NCI-H1436 treated with DMSO at 0.1 percent for 48 hours (cell line): ENCODE measurements at regions not wholly inside any gene's neighbourhood (a gene's known extent, or its start where the extent isn't known, plus 50 kb on each side); places are given as distances from the start of the nearest gene placed in this dataset.
"Not testable (repeated sequence)": the region's sequence is repeated elsewhere in the genome, so short reads cannot be mapped to it uniquely, and the experiment has no call there.

Experiments used
- DNase-seq: peaks from one replicate; lab custom pipeline; 2025; lab: John Stamatoyannopoulos, UW

- DNase-seq, result peak; percentile 67
Measured at GRCh38 chr10:78458983-78459638, 425.4 kb downstream of the RPS24 start.

GRCh38 chr10:78459639-78460037, 426.0 kb downstream of the RPS24 start:
- no peak for DNase-seq

- DNase-seq, result no peak
Measured at GRCh38 chr10:78460204-78460603, 426.5 kb downstream of the RPS24 start.

GRCh38 chr10:78461333-78461732, 427.7 kb downstream of the RPS24 start:
- no peak for DNase-seq

GRCh38 chr10:78462176-78462575, 428.5 kb downstream of the RPS24 start:
- DNase-seq, result no peak

- DNase-seq, result no peak
Measured at GRCh38 chr10:78462726-78463228, 429.1 kb downstream of the RPS24 start.

- DNase-seq, result no peak
Measured at GRCh38 chr10:78464118-78464855, 430.6 kb downstream of the RPS24 start.

GRCh38 chr10:78464856-78465267, 431.2 kb downstream of the RPS24 start:
- DNase-seq, result no peak

GRCh38 chr10:78465431-78465830, 431.8 kb downstream of the RPS24 start:
- no peak for DNase-seq

GRCh38 chr10:78467496-78468106, 433.9 kb downstream of the RPS24 start:
- DNase-seq, result no peak

GRCh38 chr10:78468731-78469130, 435.1 kb downstream of the RPS24 start:
- DNase-seq, result not testable (repeated sequence)

GRCh38 chr10:78470267-78471103, 436.8 kb downstream of the RPS24 start:
- DNase-seq, result peak; percentile 75

- DNase-seq, result no peak
Measured at GRCh38 chr10:78471326-78471722, 437.7 kb downstream of the RPS24 start.

GRCh38 chr10:78471723-78472550, 438.3 kb downstream of the RPS24 start:
- DNase-seq, result no peak

GRCh38 chr10:78472551-78472890, 438.9 kb downstream of the RPS24 start:
- DNase-seq, result no peak

- DNase-seq, result no peak
Measured at GRCh38 chr10:78473006-78473405, 439.3 kb downstream of the RPS24 start.

- no peak for DNase-seq
Measured at GRCh38 chr10:78474743-78475142, 441.1 kb downstream of the RPS24 start.

GRCh38 chr10:78475437-78475836, 441.8 kb downstream of the RPS24 start:
- no peak for DNase-seq

- DNase-seq, result no peak
Measured at GRCh38 chr10:78476156-78476555, 442.5 kb downstream of the RPS24 start.

GRCh38 chr10:78476844-78477243, 443.2 kb downstream of the RPS24 start:
- DNase-seq, result no peak

- DNase-seq, result no peak
Measured at GRCh38 chr10:78478919-78479318, 445.3 kb downstream of the RPS24 start.
